Caco-2 (cell line): ENCODE measurements at regions not wholly inside any gene's neighbourhood (a gene's known extent, or its start where the extent isn't known, plus 50 kb on each side); places are given as distances from the start of the nearest gene placed in this dataset.

Experiments
- BruUV-seq: library from RNA; stranded (reverse); fragments of 400-500 nt; replicated peaks from 2 replicates; lab custom pipeline; 2021; lab: Mats Ljungman, UMichigan
- CTCF ChIA-PET: fragments of 300-600 bp; sonication (Branson Sonifier 250); formaldehyde crosslinking; loops from one replicate; lab custom pipeline; 2022; ENCODE audit warnings: antibody characterized with exemption; lab: Charles Lee
- POLR2A ChIA-PET: fragments of 300-600 bp; sonication (Branson Sonifier 250); formaldehyde crosslinking; loops from one replicate; lab custom pipeline; 2022; ENCODE audit warnings: antibody characterized with exemption; lab: Charles Lee
- DNase-seq, 2 experiments: peaks; one replicate each; pipeline versions ENCODE4 v3.0.0 to v3.0.0-alpha.2; 2020 to 2022
- H3K27me3 ChIP-seq: replicated peaks from 2 replicates; pipeline ENCODE4 v1.6.0; 2011; ENCODE audit warnings: low read length; ENCODE audit not compliant: control insufficient read depth, insufficient read depth
- H3K36me3 ChIP-seq: 2 replicates; pipeline ENCODE4 v1.5.1; 2011; ENCODE audit warnings: low read length; ENCODE audit not compliant: control insufficient read depth, insufficient read depth
- H3K4me1 ChIP-seq: fragments of 250-450 bp; sonication (Bioruptor Pico); 2 replicates; pipeline ENCODE4 v1.5.1; 2020; ENCODE audit warnings: mild to moderate bottlenecking
- H3K4me3 ChIP-seq: 2 replicates; pipeline ENCODE4 v1.5.1; 2011; ENCODE audit warnings: low read depth, mild to moderate bottlenecking, control low read depth, low read length
- H3K9me3 ChIP-seq: fragments of 250-450 bp; sonication (Bioruptor Pico); 2 replicates; pipeline ENCODE4 v1.5.1; 2020; ENCODE audit warnings: mild to moderate bottlenecking, moderate library complexity
- H3K27ac Mint-ChIP-seq: one replicate; pipeline ENCODE4 v1.8.0; 2022; ENCODE audit warnings: mixed read lengths; ENCODE audit not compliant: unreplicated experiment
- H3K27me3 Mint-ChIP-seq: one replicate; pipeline ENCODE4 v1.8.0; 2022; ENCODE audit warnings: mixed read lengths; ENCODE audit not compliant: insufficient read depth, unreplicated experiment
- H3K36me3 Mint-ChIP-seq: one replicate; pipeline ENCODE4 v1.8.0; 2022; ENCODE audit warnings: mild to moderate bottlenecking, mixed read lengths; ENCODE audit not compliant: insufficient read depth, unreplicated experiment
- H3K4me1 Mint-ChIP-seq: one replicate; pipeline ENCODE4 v1.8.0; 2022; ENCODE audit warnings: low read depth, mixed read lengths; ENCODE audit not compliant: unreplicated experiment
- H3K4me3 Mint-ChIP-seq: one replicate; pipeline ENCODE4 v1.8.0; 2022; ENCODE audit warnings: mild to moderate bottlenecking, moderate library complexity, mixed read lengths; ENCODE audit not compliant: unreplicated experiment
- H3K9me3 Mint-ChIP-seq: one replicate; pipeline ENCODE4 v1.8.0; 2022; ENCODE audit warnings: mixed read lengths; ENCODE audit not compliant: unreplicated experiment
- intact Hi-C: fragments of 100-400 bp; cut with micrococcal nuclease; formaldehyde crosslinking; loops from one replicate; pipeline ENCODE4 v1.10.0; 2022; ENCODE audit not compliant: unreplicated experiment
- TF ChIP-seq, protein P1 (sequence below), 2 experiments: fragments of 200-600 bp in 1 of 2; IDR thresholded peaks; 1 replicate in 1 of 2; 2 replicates in 1 of 2; pipeline versions ENCODE4 v1.5.1 to v1.8.0; 2011 to 2022; ENCODE audit warnings: antibody characterized with exemption in 1 of 2, control low read depth in 1 of 2, inconsistent platforms in 1 of 2, low read depth in 1 of 2, low read length in 1 of 2, mild to moderate bottlenecking in 1 of 2, moderate library complexity in 1 of 2; ENCODE audit not compliant: insufficient read depth in 1 of 2, severe bottlenecking in 1 of 2, unreplicated experiment in 1 of 2

- Mint-ChIP-seq H3K4me3 (no peak overlapping the region), H3K27ac (no peak overlapping the region), H3K36me3 (no peaks in the 10 kb centered on the region), H3K27me3 (no peaks in the 10 kb centered on the region), H3K9me3 (no peaks in the 10 kb centered on the region), H3K4me1 (no peaks in the 10 kb centered on the region)
- POLR2A ChIA-PET: no interaction called here
- no peaks in the 10 kb centered on the region for H3K9me3 ChIP-seq
- no peaks in the 10 kb centered on the region for H3K36me3 ChIP-seq
- TF ChIP-seq, protein P1, sequence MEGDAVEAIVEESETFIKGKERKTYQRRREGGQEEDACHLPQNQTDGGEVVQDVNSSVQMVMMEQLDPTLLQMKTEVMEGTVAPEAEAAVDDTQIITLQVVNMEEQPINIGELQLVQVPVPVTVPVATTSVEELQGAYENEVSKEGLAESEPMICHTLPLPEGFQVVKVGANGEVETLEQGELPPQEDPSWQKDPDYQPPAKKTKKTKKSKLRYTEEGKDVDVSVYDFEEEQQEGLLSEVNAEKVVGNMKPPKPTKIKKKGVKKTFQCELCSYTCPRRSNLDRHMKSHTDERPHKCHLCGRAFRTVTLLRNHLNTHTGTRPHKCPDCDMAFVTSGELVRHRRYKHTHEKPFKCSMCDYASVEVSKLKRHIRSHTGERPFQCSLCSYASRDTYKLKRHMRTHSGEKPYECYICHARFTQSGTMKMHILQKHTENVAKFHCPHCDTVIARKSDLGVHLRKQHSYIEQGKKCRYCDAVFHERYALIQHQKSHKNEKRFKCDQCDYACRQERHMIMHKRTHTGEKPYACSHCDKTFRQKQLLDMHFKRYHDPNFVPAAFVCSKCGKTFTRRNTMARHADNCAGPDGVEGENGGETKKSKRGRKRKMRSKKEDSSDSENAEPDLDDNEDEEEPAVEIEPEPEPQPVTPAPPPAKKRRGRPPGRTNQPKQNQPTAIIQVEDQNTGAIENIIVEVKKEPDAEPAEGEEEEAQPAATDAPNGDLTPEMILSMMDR (IDR thresholded peaks at IDR 0.05; ENCODE audit: insufficient read depth in 1 of 2, low read depth in 1 of 2, low read length in 1 of 2, severe bottlenecking in 1 of 2, unreplicated experiment in 1 of 2): no peak
- CTCF ChIA-PET: no interaction called here
- H3K4me1 ChIP-seq: no peaks in the 10 kb centered on the region
- H3K4me3 ChIP-seq: no peak overlapping the region
- no peaks in the 10 kb centered on the region for H3K27me3 ChIP-seq
- intact Hi-C loops: no loop called here
- DNase-seq: no peak
- no TSS peak for BruUV-seq
Observed at GRCh38 chr6:103677290-103677689, 1182.4 kb downstream of the HACE1 start.

- no peaks in the 10 kb centered on the region for H3K36me3 Mint-ChIP-seq
- no peak overlapping the region for H3K4me3 ChIP-seq
- H3K4me1 Mint-ChIP-seq: no peaks in the 10 kb centered on the region
- BruUV-seq: no TSS peak
- no peaks in the 10 kb centered on the region for H3K27me3 ChIP-seq
- no peaks in the 10 kb centered on the region for H3K36me3 ChIP-seq
- DNase-seq: no peak
- ChIA-PET POLR2A (no interaction called here), CTCF (no interaction called here)
- H3K27me3 Mint-ChIP-seq: no peaks in the 10 kb centered on the region
- H3K4me1 ChIP-seq: no peaks in the 10 kb centered on the region
- no peaks in the 10 kb centered on the region for H3K9me3 Mint-ChIP-seq
- H3K4me3 Mint-ChIP-seq: no peak overlapping the region
- no peaks in the 10 kb centered on the region for H3K9me3 ChIP-seq
- no peak overlapping the region for H3K27ac Mint-ChIP-seq
- TF ChIP-seq, protein P1 (IDR thresholded peaks at IDR 0.05; ENCODE audit: insufficient read depth in 1 of 2, low read depth in 1 of 2, low read length in 1 of 2, severe bottlenecking in 1 of 2, unreplicated experiment in 1 of 2): no peak
- intact Hi-C loops: no loop called here
Observed at GRCh38 chr6:103675807-103676406, 1183.8 kb downstream of the HACE1 start.

DNA sequence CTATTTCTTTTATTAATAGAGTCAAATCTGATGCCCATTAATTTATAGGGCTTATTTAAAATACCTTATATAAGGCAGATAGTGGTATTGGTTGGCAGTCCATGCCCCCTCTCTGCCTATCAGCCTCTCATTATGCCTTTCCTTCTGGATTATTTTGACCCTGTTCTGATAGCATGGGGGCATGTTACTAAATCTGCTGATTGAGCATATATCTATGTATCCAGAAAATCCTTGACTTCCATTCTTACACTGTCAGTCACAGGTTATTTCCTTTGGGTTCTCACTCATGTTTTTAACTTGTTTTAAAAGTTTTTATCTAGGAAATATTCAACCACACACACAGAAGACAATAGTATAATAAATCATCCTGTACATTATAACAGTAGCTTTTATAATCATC lies 1184.9 kb downstream of the HACE1 start:
- no peaks in the 10 kb centered on the region for H3K9me3 ChIP-seq
- H3K4me3 ChIP-seq: no peak overlapping the region
- H3K4me1 Mint-ChIP-seq: no peaks in the 10 kb centered on the region
- H3K4me1 ChIP-seq: no peaks in the 10 kb centered on the region
- no peak for DNase-seq
- H3K36me3 Mint-ChIP-seq: no peaks in the 10 kb centered on the region
- CTCF ChIA-PET: no interaction called here
- H3K27me3 Mint-ChIP-seq: no peaks in the 10 kb centered on the region
- H3K27ac Mint-ChIP-seq: no peak overlapping the region
- H3K9me3 Mint-ChIP-seq: no peaks in the 10 kb centered on the region
- H3K4me3 Mint-ChIP-seq: no peak overlapping the region
- TF ChIP-seq, protein P1 (IDR thresholded peaks at IDR 0.05; ENCODE audit: insufficient read depth in 1 of 2, low read depth in 1 of 2, low read length in 1 of 2, severe bottlenecking in 1 of 2, unreplicated experiment in 1 of 2): no peak
- no TSS peak for BruUV-seq
- intact Hi-C loops: no loop called here
- POLR2A ChIA-PET: no interaction called here
- H3K27me3 ChIP-seq: no peaks in the 10 kb centered on the region
- H3K36me3 ChIP-seq: no peaks in the 10 kb centered on the region
